ENCODE measurements at regions not wholly inside any gene's neighbourhood (a gene's known extent, or its start where the extent isn't known, plus 50 kb on each side); places are given as distances from the start of the nearest gene placed in this dataset.

- Histone ChIP-seq H3T11ph (ENCODE audit: low read length) (no peak overlapping the region), H2BK120ac (ENCODE audit: low read depth, low read length, poor library complexity, severe bottlenecking) (no peak overlapping the region), H4K8ac (replicated peaks; ENCODE audit: insufficient read length, low read depth, low read length) (no peak overlapping the region), H4K5ac (ENCODE audit: insufficient read length, low read depth, low read length) (no peak overlapping the region), H2BK12ac (ENCODE audit: insufficient read length, low read depth, low read length) (no peak overlapping the region), H2BK20ac (ENCODE audit: low read depth, low read length, poor library complexity, severe bottlenecking) (no peak overlapping the region), H3K18ac (ENCODE audit: insufficient read length, low read depth, low read length) (no peak overlapping the region), H4K91ac (ENCODE audit: insufficient read length, low read depth, low read length) (no peak overlapping the region), H3K23me2 (ENCODE audit: insufficient read length, low read depth, low read length, poor library complexity, severe bottlenecking) (no peaks in the 10 kb centered on the region), H3K79me2 (ENCODE audit: insufficient read depth, low read length) (peaks cover 2% of the 10 kb centered on the region; the same call in 1 of the 2 replicates), H2AFZ (ENCODE audit: low read length) (no peak overlapping the region), H2BK15ac (ENCODE audit: low read depth, low read length) (no peak overlapping the region), H3K14ac (ENCODE audit: insufficient read depth, low read length) (no peak overlapping the region), H3K79me1 (ENCODE audit: insufficient read depth, low read depth, low read length, poor library complexity, severe bottlenecking) (peaks cover 15% of the 10 kb centered on the region), H3K23ac (ENCODE audit: insufficient read length, low read depth, low read length) (no peak overlapping the region), H3K4ac (ENCODE audit: low read depth, low read length) (no peak overlapping the region), H3K9me3 (ENCODE audit: control insufficient read depth, low read depth, low read length) (no peaks in the 10 kb centered on the region), H3K9ac (ENCODE audit: extremely low read depth, insufficient read length, low read length) (no peak overlapping the region), H3K27me3 (ENCODE audit: insufficient read depth, low read length) (no peaks in the 10 kb centered on the region), H3K4me1 (ENCODE audit: insufficient read depth, low read length) (peaks cover 4% of the 10 kb centered on the region; the same call in 1 of the 2 replicates), H3K56ac (ENCODE audit: insufficient read length, low read depth, low read length) (no peak overlapping the region), H2BK5ac (ENCODE audit: insufficient read length, low read length) (no peak overlapping the region), H4K20me1 (ENCODE audit: control insufficient read depth, insufficient read depth, insufficient read length) (peaks cover 3% of the 10 kb centered on the region), H3K4me2 (ENCODE audit: insufficient read depth, insufficient read length, low read length) (no peak overlapping the region), H2AK5ac (ENCODE audit: insufficient read length, low read length) (no peak overlapping the region), H3K27ac (ENCODE audit: insufficient read length, low read depth, low read length) (no peak overlapping the region)
- H3K27me3 Mint-ChIP-seq (ENCODE audit: low read depth) = peaks cover 3% of the 10 kb centered on the region
- H3K9me3 Mint-ChIP-seq = peaks cover 0 to 3% of the 10 kb centered on the region in 2 experiments; a peak in 2 of 5 replicates
- H3K4me1 Mint-ChIP-seq = peaks cover 37 to 45% of the 10 kb centered on the region in 2 experiments
- DNase-seq = no peak
- peak overlapping the region in 1 of 3 experiments; percentile 13; a peak in 1 of 7 replicates for H3K27ac Mint-ChIP-seq
- TF ChIP-seq, protein P1, sequence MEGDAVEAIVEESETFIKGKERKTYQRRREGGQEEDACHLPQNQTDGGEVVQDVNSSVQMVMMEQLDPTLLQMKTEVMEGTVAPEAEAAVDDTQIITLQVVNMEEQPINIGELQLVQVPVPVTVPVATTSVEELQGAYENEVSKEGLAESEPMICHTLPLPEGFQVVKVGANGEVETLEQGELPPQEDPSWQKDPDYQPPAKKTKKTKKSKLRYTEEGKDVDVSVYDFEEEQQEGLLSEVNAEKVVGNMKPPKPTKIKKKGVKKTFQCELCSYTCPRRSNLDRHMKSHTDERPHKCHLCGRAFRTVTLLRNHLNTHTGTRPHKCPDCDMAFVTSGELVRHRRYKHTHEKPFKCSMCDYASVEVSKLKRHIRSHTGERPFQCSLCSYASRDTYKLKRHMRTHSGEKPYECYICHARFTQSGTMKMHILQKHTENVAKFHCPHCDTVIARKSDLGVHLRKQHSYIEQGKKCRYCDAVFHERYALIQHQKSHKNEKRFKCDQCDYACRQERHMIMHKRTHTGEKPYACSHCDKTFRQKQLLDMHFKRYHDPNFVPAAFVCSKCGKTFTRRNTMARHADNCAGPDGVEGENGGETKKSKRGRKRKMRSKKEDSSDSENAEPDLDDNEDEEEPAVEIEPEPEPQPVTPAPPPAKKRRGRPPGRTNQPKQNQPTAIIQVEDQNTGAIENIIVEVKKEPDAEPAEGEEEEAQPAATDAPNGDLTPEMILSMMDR (conservative IDR thresholded peaks at IDR 0.05) = no peak
- no CpG with 5 or more reads among the region's 32 CpGs for WGBS (ENCODE audit: extremely low coverage, insufficient read length, low lambda C conversion rate)
- H3K4me3 Mint-ChIP-seq = no peak overlapping the region
- peaks cover 21 to 37% (median 35%) of the 10 kb centered on the region in 3 experiments for H3K36me3 Mint-ChIP-seq (ENCODE audit: insufficient read depth in 1 of 3, low read depth in 3 of 3)
These were observed 281.2 kb upstream of the AGTR2 start for GRCh38 chrX:115889121-115889890.
